ENCODE measurements at regions not wholly inside any gene's neighbourhood (a gene's known extent, or its start where the extent isn't known, plus 50 kb on each side); places are given as distances from the start of the nearest gene placed in this dataset.
"Not testable (repeated sequence)": the region's sequence is repeated elsewhere in the genome, so short reads cannot be mapped to it uniquely, and the experiment has no call there.

- not testable (repeated sequence) for DNase-seq
Observed at GRCh38 chr20:26091921-26092320, 395.3 kb upstream of the ZNF337 start.

GRCh38 chr20:26086195-26086594, 389.5 kb upstream of the ZNF337 start:
- not testable (repeated sequence) for DNase-seq

- DNase-seq = not testable (repeated sequence)
Observed at GRCh38 chr20:26073972-26074371, 377.3 kb upstream of the ZNF337 start.

GRCh38 chr20:26059324-26059723, 362.7 kb upstream of the ZNF337 start:
- not testable (repeated sequence) for DNase-seq

- DNase-seq = not testable (repeated sequence)
Observed at GRCh38 chr20:26058446-26058845, 361.8 kb upstream of the ZNF337 start.

GRCh38 chr20:26057135-26057752, 360.6 kb upstream of the ZNF337 start:
- DNase-seq = not testable (repeated sequence)

- DNase-seq = not testable (repeated sequence)
Observed at GRCh38 chr20:26025792-26026191, 329.1 kb upstream of the ZNF337 start.

- not testable (repeated sequence) for DNase-seq
Observed at GRCh38 chr20:26010942-26011276, 314.3 kb upstream of the ZNF337 start.

- DNase-seq = not testable (repeated sequence)
Observed at GRCh38 chr20:26010224-26010941, 313.7 kb upstream of the ZNF337 start.

GRCh38 chr20:26009402-26010223, 313.0 kb upstream of the ZNF337 start:
- DNase-seq = peak; percentile 83

- DNase-seq = not testable (repeated sequence)
Observed at GRCh38 chr20:26008026-26008425, 311.4 kb upstream of the ZNF337 start.

- not testable (repeated sequence) for DNase-seq
Observed at GRCh38 chr20:26006164-26006563, 309.5 kb upstream of the ZNF337 start.

GRCh38 chr20:26003959-26004358, 307.3 kb upstream of the ZNF337 start:
- not testable (repeated sequence) for DNase-seq

GRCh38 chr20:25997367-25998038, 300.9 kb upstream of the ZNF337 start:
- not testable (repeated sequence) for DNase-seq

- DNase-seq = no peak
Observed at GRCh38 chr20:25992146-25992545, 295.5 kb upstream of the ZNF337 start.

- no peak for DNase-seq
Observed at GRCh38 chr20:25991756-25992130, 295.1 kb upstream of the ZNF337 start.

- no peak for DNase-seq
Observed at GRCh38 chr20:25991051-25991755, 294.6 kb upstream of the ZNF337 start.

GRCh38 chr20:25989686-25990085, 293.0 kb upstream of the ZNF337 start:
- DNase-seq = not testable (repeated sequence)

- no peak for DNase-seq
Observed at GRCh38 chr20:25989196-25989595, 292.5 kb upstream of the ZNF337 start.

- DNase-seq = not testable (repeated sequence)
Observed at GRCh38 chr20:25987928-25988560, 291.4 kb upstream of the ZNF337 start.

- peak; percentile 69 for DNase-seq
Observed at GRCh38 chr20:25987073-25987927, 290.6 kb upstream of the ZNF337 start.

All from right hindlimb (tissue), 1 donor.